CD14-positive monocyte (primary cell): ENCODE measurements at regions not wholly inside any gene's neighbourhood (a gene's known extent, or its start where the extent isn't known, plus 50 kb on each side); places are given as distances from the start of the nearest gene placed in this dataset.

ENCODE experiments used
- DNase-seq, 3 donors: peaks; one replicate each; pipeline ENCODE4 v3.0.0-alpha.2; 2011 to 2022
- H2AFZ ChIP-seq: 2 replicates; pipeline ENCODE4 v1.6.0; 2012; ENCODE audit warnings: mild to moderate bottlenecking, low read depth, low read length, inconsistent platforms; ENCODE audit not compliant: insufficient read depth, poor library complexity, severe bottlenecking
- H3K27ac ChIP-seq, 2 donors: 1 replicate in 1 of 2; 2 replicates in 1 of 2; pipeline ENCODE4 v1.5.1; 2012 to 2013; ENCODE audit warnings: low read length in 2 of 2, control low read depth in 1 of 2, inconsistent platforms in 1 of 2, low read depth in 1 of 2, mild to moderate bottlenecking in 1 of 2
- H3K27me3 ChIP-seq, 2 donors: one replicate each; pipeline versions ENCODE4 v1.6.0 to v1.6.1; 2011 to 2013; ENCODE audit warnings: low read length in 2 of 2; ENCODE audit not compliant: control insufficient read depth in 2 of 2, insufficient read depth in 2 of 2
- H3K36me3 ChIP-seq, 2 donors: replicated peaks in 1 of 2; 1 replicate in 1 of 2; 2 replicates in 1 of 2; pipeline versions ENCODE4 v1.5.1 to v1.6.1; 2012 to 2013; ENCODE audit warnings: low read length in 2 of 2, control low read depth in 1 of 2, inconsistent platforms in 1 of 2, mild to moderate bottlenecking in 1 of 2; ENCODE audit not compliant: insufficient read depth in 2 of 2, control insufficient read depth in 1 of 2
- H3K4me1 ChIP-seq, 2 donors: 1 replicate in 1 of 2; 2 replicates in 1 of 2; pipeline versions ENCODE4 v1.5.1 to v1.6.1; 2012 to 2013; ENCODE audit warnings: low read length in 2 of 2, control low read depth in 1 of 2, inconsistent platforms in 1 of 2, mild to moderate bottlenecking in 1 of 2, moderate library complexity in 1 of 2; ENCODE audit not compliant: insufficient read depth in 2 of 2, control insufficient read depth in 1 of 2
- H3K4me2 ChIP-seq: replicated peaks from 2 replicates; pipeline ENCODE3; 2012; ENCODE audit warnings: low read length, moderate library complexity, mild to moderate bottlenecking; ENCODE audit not compliant: poor library complexity, severe bottlenecking; ENCODE audit errors: extremely low read depth
- H3K4me3 ChIP-seq, 3 experiments: fragments of 200-600 bp in 1 of 3; sonication (generic) in 1 of 3; replicated peaks in 1 of 3; 1 replicate in 2 of 3; 2 replicates in 1 of 3; pipeline ENCODE4 v1.5.1; 2011 to 2013; ENCODE audit warnings: low read length in 3 of 3, mild to moderate bottlenecking in 3 of 3, control low read depth in 2 of 3, low read depth in 2 of 3, inconsistent platforms in 1 of 3, moderate library complexity in 1 of 3
- H3K79me2 ChIP-seq: 2 replicates; pipeline ENCODE4 v1.6.0; 2012; ENCODE audit warnings: mild to moderate bottlenecking, control low read depth, inconsistent platforms, low read length, moderate library complexity; ENCODE audit not compliant: insufficient read depth
- H3K9ac ChIP-seq: 2 replicates; pipeline ENCODE4 v1.6.0; 2017; ENCODE audit warnings: low read length, mild to moderate bottlenecking; ENCODE audit not compliant: insufficient read depth, poor library complexity, severe bottlenecking
- H3K9me3 ChIP-seq, 2 donors: replicated peaks in 1 of 2; 1 replicate in 1 of 2; 2 replicates in 1 of 2; pipeline versions ENCODE4 v1.5.1 to v1.6.1; 2012 to 2013; ENCODE audit warnings: low read length in 2 of 2, control low read depth in 1 of 2; ENCODE audit not compliant: control insufficient read depth in 1 of 2, insufficient read depth in 1 of 2
- H4K20me1 ChIP-seq: 2 replicates; pipeline ENCODE4 v1.6.0; 2012; ENCODE audit warnings: mild to moderate bottlenecking, low read length, control low read depth, moderate library complexity; ENCODE audit not compliant: insufficient read depth
- H3K27ac Mint-ChIP-seq, 7 donors: one replicate each; pipeline ENCODE4 v1.8.0; 2020; ENCODE audit warnings: mild to moderate bottlenecking in 7 of 7, mixed read lengths in 7 of 7, moderate library complexity in 6 of 7, inconsistent platforms in 2 of 7
- H3K27me3 Mint-ChIP-seq, 3 donors: one replicate each; pipeline ENCODE4 v1.8.0; 2021 to 2022; ENCODE audit warnings: low read depth in 3 of 3, mild to moderate bottlenecking in 3 of 3, mixed read lengths in 3 of 3, moderate library complexity in 3 of 3, inconsistent platforms in 1 of 3
- H3K36me3 Mint-ChIP-seq, 2 donors: one replicate each; pipeline ENCODE4 v1.8.0; 2020; ENCODE audit warnings: mixed read lengths in 2 of 2, inconsistent platforms in 1 of 2, mild to moderate bottlenecking in 1 of 2
- H3K4me1 Mint-ChIP-seq: one replicate; pipeline ENCODE4 v1.8.0; 2020; ENCODE audit warnings: mild to moderate bottlenecking, mixed read lengths
- H3K4me3 Mint-ChIP-seq, 2 donors: one replicate each; pipeline ENCODE4 v1.8.0; 2020; ENCODE audit warnings: mild to moderate bottlenecking in 2 of 2, mixed read lengths in 2 of 2, moderate library complexity in 1 of 2
- H3K9me3 Mint-ChIP-seq, 7 donors: one replicate each; pipeline ENCODE4 v1.8.0; 2020 to 2022; ENCODE audit warnings: mixed read lengths in 7 of 7, mild to moderate bottlenecking in 6 of 7, moderate library complexity in 6 of 7, inconsistent platforms in 2 of 7
- CTCF ChIP-seq: fragments of 200-600 bp; IDR thresholded peaks from one replicate; pipeline ENCODE4 v1.8.0; 2022; ENCODE audit warnings: antibody characterized with exemption, mild to moderate bottlenecking
- WGBS: methylation state at CpG from one replicate; pipeline ENCODE4 v1.1.5; 2013; ENCODE audit warnings: missing lambda C conversion rate; ENCODE audit not compliant: insufficient coverage; 5-methylcytosine and 5-hydroxymethylcytosine counted together
- intact Hi-C, 2 donors: fragments of 100-400 bp; cut with micrococcal nuclease; formaldehyde crosslinking; loops; one replicate each; pipeline versions ENCODE4 v1.15.0 to v1.15.1; 2023

GRCh38 chr1:103327054-103327719 lies 198.3 kb upstream of the RNPC3 start:
- H3K27ac Mint-ChIP-seq = no peak overlapping the region
- no peak overlapping the region for H3K27ac ChIP-seq
- H3K36me3 ChIP-seq = no peaks in the 10 kb centered on the region
- H3K79me2 ChIP-seq = no peaks in the 10 kb centered on the region
- no peak for TF ChIP-seq CTCF
- no peak overlapping the region for H3K4me3 ChIP-seq
- no peak overlapping the region for H2AFZ ChIP-seq
- no peaks in the 10 kb centered on the region for H3K4me1 ChIP-seq
- WGBS = 60% methylated on average over 1 of the region's 4 CpGs
- H3K4me1 Mint-ChIP-seq = no peaks in the 10 kb centered on the region
- H3K9me3 Mint-ChIP-seq = peaks cover 0 to 23% (median 7%) of the 10 kb centered on the region in 7 donors
- H3K4me2 ChIP-seq = no peak overlapping the region
- peaks cover 0 to 1% (median 0%) of the 10 kb centered on the region in 3 donors for H3K27me3 Mint-ChIP-seq
- no peaks in the 10 kb centered on the region for H3K36me3 Mint-ChIP-seq
- H3K4me3 Mint-ChIP-seq = no peak overlapping the region
- no peaks in the 10 kb centered on the region for H4K20me1 ChIP-seq
- intact Hi-C loops = no loop called here
- peaks cover 4 to 15% of the 10 kb centered on the region in 2 donors for H3K9me3 ChIP-seq
- DNase-seq = no peak
- no peaks in the 10 kb centered on the region for H3K27me3 ChIP-seq
- no peak overlapping the region for H3K9ac ChIP-seq

GRCh38 chr1:103326595-103326994 lies 198.9 kb upstream of the RNPC3 start:
- Histone ChIP-seq H3K4me1 (no peaks in the 10 kb centered on the region), H3K27ac (no peak overlapping the region), H3K9ac (no peak overlapping the region), H3K79me2 (no peaks in the 10 kb centered on the region), H3K36me3 (no peaks in the 10 kb centered on the region), H3K4me3 (no peak overlapping the region), H3K27me3 (no peaks in the 10 kb centered on the region), H3K4me2 (no peak overlapping the region), H4K20me1 (no peaks in the 10 kb centered on the region), H2AFZ (no peak overlapping the region), H3K9me3 (peaks cover 4 to 15% of the 10 kb centered on the region in 2 donors)
- Mint-ChIP-seq H3K36me3 (no peaks in the 10 kb centered on the region), H3K4me1 (no peaks in the 10 kb centered on the region), H3K27ac (no peak overlapping the region), H3K9me3 (peaks cover 0 to 23% (median 7%) of the 10 kb centered on the region in 7 donors), H3K4me3 (no peak overlapping the region), H3K27me3 (peaks cover 0 to 1% (median 0%) of the 10 kb centered on the region in 3 donors)
- DNase-seq = no peak
- TF ChIP-seq CTCF = no peak
- intact Hi-C loops = no loop called here
